Heart right ventricle (tissue), 16 donors: ENCODE measurements at regions not wholly inside any gene's neighbourhood (a gene's known extent, or its start where the extent isn't known, plus 50 kb on each side); places are given as distances from the start of the nearest gene placed in this dataset.

Source experiments
- ATAC-seq, 8 donors: fragments of 200-7000 bp; cut with Tn5 transposase; one replicate each; pipeline ENCODE4 v1.9.1; 2020; ENCODE audit warnings: mild to moderate bottlenecking in 8 of 8, moderate library complexity in 8 of 8, moderate number of reproducible peaks in 1 of 8
- DNase-seq, 2 donors: peaks; one replicate each; pipeline ENCODE4 v3.0.0-alpha.2; 2020
- H3K27ac ChIP-seq, 10 donors: fragments of 200-600 bp; sonication (generic) in 2 of 10; one replicate each; pipeline versions ENCODE4 v1.5.0 to v1.8.0; 2020 to 2022; ENCODE audit warnings: mild to moderate bottlenecking in 3 of 10
- H3K27me3 ChIP-seq, 7 donors: fragments of 200-600 bp; one replicate each; pipeline ENCODE4 v1.8.0; 2021 to 2022; ENCODE audit warnings: mild to moderate bottlenecking in 2 of 7
- H3K36me3 ChIP-seq, 9 donors: fragments of 200-600 bp; sonication (generic) in 1 of 9; one replicate each; pipeline versions ENCODE4 v1.5.0 to v1.8.0; 2020 to 2022; ENCODE audit warnings: mild to moderate bottlenecking in 2 of 9
- H3K4me1 ChIP-seq, 9 donors: fragments of 200-600 bp; sonication (generic) in 1 of 9; one replicate each; pipeline versions ENCODE4 v1.5.0 to v1.8.0; 2020 to 2022; ENCODE audit warnings: mild to moderate bottlenecking in 4 of 9
- H3K4me3 ChIP-seq, 10 donors: fragments of 200-600 bp; sonication (generic) in 2 of 10; one replicate each; pipeline versions ENCODE4 v1.5.0 to v1.8.0; 2020 to 2022; ENCODE audit warnings: mild to moderate bottlenecking in 7 of 10, moderate library complexity in 2 of 10
- H3K9me3 ChIP-seq, 11 donors: fragments of 200-600 bp in 10 of 11; sonication (generic) in 2 of 11; one replicate each; pipeline versions ENCODE4 v1.5.0 to v1.8.0; 2013 to 2022; ENCODE audit warnings: mild to moderate bottlenecking in 2 of 11, control low read depth in 1 of 11, moderate library complexity in 1 of 11
- CTCF ChIP-seq, 9 donors: fragments of 200-600 bp; sonication (generic) in 2 of 9; IDR thresholded peaks; one replicate each; pipeline versions ENCODE4 v1.5.0 to v1.8.0; 2021 to 2022; ENCODE audit warnings: antibody characterized with exemption in 9 of 9, mild to moderate bottlenecking in 5 of 9, moderate library complexity in 1 of 9
- WGBS, 2 donors: extraction: QIAGEN DNeasy Blood & Tissue Kit; methylation state at CpG; one replicate each; pipeline ENCODE4 v1.1.7; 2013; ENCODE audit warnings: inconsistent platforms in 1 of 2; 5-methylcytosine and 5-hydroxymethylcytosine counted together
- intact Hi-C, 10 donors: fragments of 100-400 bp; cut with DNase I; formaldehyde crosslinking; loops; one replicate each; pipeline versions ENCODE4 v1.11.1 to v1.14.2; 2022
- donor health status: Arrhythmogenic right ventricular cardiomyopathy.
- donor health status: ischemic (EF 13 %, LVEDD 7.1; RV severe dilation, severe dysfunction).
- donor health status: healthy with polysubstance abuse.
- donor health status: DM: no; HTN: yes; CAD: no.
- donor health status: DM: no; HTN: no; CAD: no.
- donor health status: ischemic (EF 25% LVEDD 6.9; RV normal size, moderate dysfunction).
- donor health status: ischemic (EF 25% LVEDD 5.7; RV mildly dilated, moderate dysfunction).
- donor health status: healthy.
- donor health status: DM: yes; HTN: yes; CAD: no.
- donor health status: Ischemic cardiomyopathy.
- donor health status: ischemic (EF 35%, LVEDD 5.7; RV mildly dilated, moderate dysfunction).
- donor health status: nonischemic (EF 11% LVEDD 7.7; RV severe dilation, severe dysfunction).
- donor health status: DM: yes; HTN: yes; CAD: no.
- donor health status: PGD.
- donor health status: ischemic (EF 29% LVEDD 5.4; RV normal size, mild dysfunction).
- donor health status: nonischemic (EF 23%, LVEDD 6.1; RV moderate dilation, normal function).

GRCh38 chr12:24386836-24387235 lies 437.4 kb upstream of the SOX5 start:
- no peak for TF ChIP-seq CTCF (IDR thresholded peaks at IDR 0.05)
- peaks cover 0 to 26% (median 8%) of the 10 kb centered on the region in 11 donors for H3K9me3 ChIP-seq
- no peaks in the 10 kb centered on the region for H3K27me3 ChIP-seq
- no peak overlapping the region for H3K4me3 ChIP-seq
- intact Hi-C loops = no loop called here
- DNase-seq (no peak), ATAC-seq (no peak)
- no peaks in the 10 kb centered on the region for H3K4me1 ChIP-seq
- no peaks in the 10 kb centered on the region for H3K36me3 ChIP-seq
- 69 to 73% methylated on average over 3 of the region's 3 CpGs for WGBS, 2 donors
- H3K27ac ChIP-seq = no peak overlapping the region

GRCh38 chr12:24381790-24382189 lies 432.3 kb upstream of the SOX5 start:
- no peak for TF ChIP-seq CTCF (IDR thresholded peaks at IDR 0.05)
- DNase-seq = no peak

GRCh38 chr12:24379861-24380521 lies 430.5 kb upstream of the SOX5 start:
- DNase-seq (no peak), ATAC-seq (no peak)
- Histone ChIP-seq H3K4me3 (no peak overlapping the region), H3K9me3 (no peaks in the 10 kb centered on the region), H3K4me1 (peaks cover 0 to 9% (median 0%) of the 10 kb centered on the region in 9 donors), H3K36me3 (no peaks in the 10 kb centered on the region), H3K27me3 (no peaks in the 10 kb centered on the region), H3K27ac (no peak overlapping the region)
- no peak for TF ChIP-seq CTCF (IDR thresholded peaks at IDR 0.05)
- intact Hi-C loops = no loop called here
- 80 to 88% methylated on average over 5 of the region's 5 CpGs for WGBS, 2 donors

More at GRCh38 chr12:24381790-24382189, 432.3 kb upstream of the SOX5 start:
- H3K27me3 ChIP-seq = no peaks in the 10 kb centered on the region
- H3K4me1 ChIP-seq = peaks cover 0 to 9% (median 0%) of the 10 kb centered on the region in 9 donors
- intact Hi-C loops = no loop called here
- H3K36me3 ChIP-seq = no peaks in the 10 kb centered on the region
- H3K4me3 ChIP-seq = no peak overlapping the region
- no peaks in the 10 kb centered on the region for H3K9me3 ChIP-seq
- no peak for ATAC-seq
- H3K27ac ChIP-seq = no peak overlapping the region
- WGBS, 2 donors = 78 to 87% methylated on average over 3 of the region's 3 CpGs

GRCh38 chr12:24379433-24379832 lies 430.0 kb upstream of the SOX5 start:
- 62 to 77% methylated on average over 3 of the region's 3 CpGs for WGBS, 2 donors
- Histone ChIP-seq H3K27me3 (no peaks in the 10 kb centered on the region), H3K36me3 (no peaks in the 10 kb centered on the region), H3K9me3 (no peaks in the 10 kb centered on the region), H3K4me1 (peaks cover 0 to 9% (median 0%) of the 10 kb centered on the region in 9 donors), H3K4me3 (no peak overlapping the region), H3K27ac (no peak overlapping the region)
- no peak for ATAC-seq
- intact Hi-C loops = no loop called here
- no peak for DNase-seq
- no peak for TF ChIP-seq CTCF (IDR thresholded peaks at IDR 0.05)
